GM21529 (cell line): ENCODE measurements at regions not wholly inside any gene's neighbourhood (a gene's known extent, or its start where the extent isn't known, plus 50 kb on each side); places are given as distances from the start of the nearest gene placed in this dataset.

Experiments used
- ATAC-seq: cut with Tn5 transposase; IDR thresholded peaks from one replicate; pipeline ENCODE4 v1.9.1; 2021; ENCODE audit not compliant: unreplicated experiment

DNA sequence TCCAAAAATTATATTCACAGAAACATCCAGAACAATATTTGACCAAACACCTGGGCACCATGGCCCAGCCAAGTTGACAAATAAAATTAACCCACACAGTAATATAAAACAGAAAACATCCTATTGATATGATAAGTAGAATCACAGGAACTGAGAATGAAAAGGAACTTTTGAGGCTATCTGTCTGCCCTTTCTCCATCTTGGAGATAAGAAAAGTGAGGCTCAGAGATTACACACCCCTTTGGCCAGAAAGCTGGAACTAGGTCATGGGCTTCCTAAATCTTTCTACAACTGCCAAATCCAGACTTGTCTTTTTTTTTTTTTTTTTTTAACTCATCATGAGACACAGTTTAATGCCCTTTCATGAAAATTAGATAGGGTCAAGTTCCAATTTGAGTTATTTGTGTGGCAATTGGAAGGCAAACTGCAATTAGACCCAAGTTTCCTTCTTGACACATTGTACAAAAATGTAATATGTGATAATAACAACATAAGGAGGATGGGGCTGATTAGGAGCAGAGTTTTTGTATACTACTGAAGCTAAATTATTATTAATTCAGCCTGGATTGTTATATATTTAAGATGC is 137.2 kb downstream of the RPL22L1 start:
- no peak for ATAC-seq

DNA sequence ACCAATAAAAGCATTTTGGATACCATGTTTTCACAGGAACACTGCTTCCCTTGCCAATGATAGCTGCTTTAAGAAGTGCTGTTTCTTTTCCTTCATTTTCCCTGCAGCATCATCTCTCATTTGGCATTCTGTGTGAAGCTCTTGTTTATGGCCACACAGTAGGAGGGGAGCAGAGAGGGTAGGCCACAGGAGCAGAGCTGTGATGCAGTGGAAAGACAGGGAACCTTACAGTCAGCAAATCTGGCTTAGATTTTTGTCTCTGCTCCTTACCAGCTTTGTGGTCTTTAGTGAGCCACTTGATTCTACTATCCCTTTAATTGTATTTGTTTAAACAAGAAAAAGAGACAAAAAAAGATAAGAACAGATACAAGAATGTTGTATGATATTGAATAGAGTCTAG is 138.7 kb downstream of the RPL22L1 start:
- no peak for ATAC-seq

GRCh38 chr3:170730071-170730812 is 139.8 kb downstream of the RPL22L1 start:
- ATAC-seq = no peak

- no peak for ATAC-seq
Observed at GRCh38 chr3:170728181-170728580, 141.8 kb downstream of the RPL22L1 start.

- no peak for ATAC-seq
Observed at GRCh38 chr3:170727754-170728153, 141.9 kb upstream of the SLC7A14 start.

DNA sequence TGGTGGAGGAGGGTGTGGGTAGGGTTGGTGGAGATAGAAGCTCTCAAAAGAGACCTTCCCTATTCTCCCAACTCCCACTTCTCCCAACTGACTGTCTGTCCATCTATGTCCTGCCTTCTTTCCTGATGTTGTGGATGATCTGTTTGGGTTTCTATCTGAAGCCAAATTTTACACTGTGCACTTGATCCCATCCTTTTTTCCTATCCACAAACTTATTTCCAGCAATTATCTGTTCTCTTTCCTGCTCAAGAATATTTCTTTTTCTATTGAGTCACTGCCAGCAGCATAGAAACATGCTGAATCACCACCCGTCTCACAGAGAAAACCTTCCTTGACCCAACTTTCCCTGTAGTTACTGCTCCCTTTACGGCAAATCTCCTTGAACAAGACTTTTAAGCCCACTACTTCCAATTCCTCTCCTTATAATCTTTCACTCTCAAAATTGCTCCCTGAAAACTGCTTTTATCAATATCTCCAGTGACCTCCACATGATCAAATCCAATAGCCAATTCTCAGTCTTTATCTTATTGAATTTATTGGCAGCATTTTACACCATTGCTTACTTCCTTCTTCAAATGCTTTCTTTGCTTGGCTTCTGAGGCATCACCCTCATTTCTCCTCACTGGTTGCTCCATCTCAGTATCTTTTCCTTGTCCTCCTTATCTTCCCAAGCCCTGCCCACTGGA is 141.2 kb upstream of the SLC7A14 start:
- ATAC-seq = no peak

DNA sequence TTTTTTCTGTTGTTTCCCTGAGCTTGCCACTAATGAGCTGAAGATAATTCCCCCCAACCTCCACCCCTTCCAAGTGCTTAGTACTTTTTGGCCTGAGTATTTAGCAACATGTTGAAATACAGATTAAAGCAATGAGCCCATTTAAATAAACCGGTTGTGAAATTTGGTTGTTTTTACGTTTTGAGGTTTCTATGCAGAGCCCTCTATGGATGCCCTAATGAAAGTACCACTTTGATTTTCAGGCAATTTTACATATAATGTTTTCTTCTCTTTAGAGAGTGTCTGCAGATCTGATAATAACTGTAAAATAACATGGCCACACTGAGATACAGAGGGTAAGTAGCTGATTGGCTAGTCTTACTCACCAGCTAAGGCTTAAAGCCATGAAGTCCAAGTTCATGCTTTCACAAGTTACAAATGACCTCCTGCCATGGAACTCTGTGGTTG is 139.4 kb upstream of the SLC7A14 start:
- no peak for ATAC-seq

DNA sequence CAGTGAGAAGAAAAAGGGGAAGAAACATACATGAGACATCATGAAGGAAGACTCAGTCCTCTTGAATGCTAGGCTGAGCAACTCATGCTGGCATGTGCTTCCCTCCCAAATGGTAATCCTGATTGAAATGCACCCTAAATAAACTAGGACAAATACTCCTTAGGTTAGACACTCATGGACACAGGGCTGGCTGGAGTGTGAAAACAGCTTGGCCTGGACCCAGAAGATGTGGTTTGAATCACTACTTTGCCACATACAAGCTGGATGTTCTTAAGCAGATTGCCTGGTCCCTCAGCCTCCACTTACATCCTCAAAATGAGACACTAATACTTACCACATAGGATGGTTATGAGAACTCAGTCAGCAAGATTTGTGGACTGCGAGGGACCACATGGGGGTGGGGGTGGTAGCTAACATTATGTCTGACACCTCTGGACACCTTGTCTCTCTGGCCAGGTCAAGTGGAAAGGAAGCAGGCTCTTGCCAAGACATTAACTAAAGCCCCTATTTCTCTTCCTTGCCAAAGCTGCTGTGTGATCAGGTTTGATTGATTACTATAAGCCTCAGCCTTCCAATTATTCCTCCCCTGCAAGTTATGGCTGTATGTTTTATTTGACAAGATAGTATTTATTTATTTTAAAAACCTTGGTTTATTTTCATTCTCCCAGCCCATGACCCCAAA is 138.9 kb upstream of the SLC7A14 start:
- ATAC-seq = no peak

GRCh38 chr3:170723241-170723640 is 137.4 kb upstream of the SLC7A14 start:
- ATAC-seq = no peak

- no peak for ATAC-seq
Observed at GRCh38 chr3:170721563-170721962, 135.7 kb upstream of the SLC7A14 start.

- ATAC-seq = no peak
Observed at GRCh38 chr3:170719300-170719699, 133.4 kb upstream of the SLC7A14 start.

- ATAC-seq = no peak
Observed at GRCh38 chr3:170718848-170719247, 133.0 kb upstream of the SLC7A14 start.

- ATAC-seq = no peak
Observed at GRCh38 chr3:170717410-170718402, 131.8 kb upstream of the SLC7A14 start.

DNA sequence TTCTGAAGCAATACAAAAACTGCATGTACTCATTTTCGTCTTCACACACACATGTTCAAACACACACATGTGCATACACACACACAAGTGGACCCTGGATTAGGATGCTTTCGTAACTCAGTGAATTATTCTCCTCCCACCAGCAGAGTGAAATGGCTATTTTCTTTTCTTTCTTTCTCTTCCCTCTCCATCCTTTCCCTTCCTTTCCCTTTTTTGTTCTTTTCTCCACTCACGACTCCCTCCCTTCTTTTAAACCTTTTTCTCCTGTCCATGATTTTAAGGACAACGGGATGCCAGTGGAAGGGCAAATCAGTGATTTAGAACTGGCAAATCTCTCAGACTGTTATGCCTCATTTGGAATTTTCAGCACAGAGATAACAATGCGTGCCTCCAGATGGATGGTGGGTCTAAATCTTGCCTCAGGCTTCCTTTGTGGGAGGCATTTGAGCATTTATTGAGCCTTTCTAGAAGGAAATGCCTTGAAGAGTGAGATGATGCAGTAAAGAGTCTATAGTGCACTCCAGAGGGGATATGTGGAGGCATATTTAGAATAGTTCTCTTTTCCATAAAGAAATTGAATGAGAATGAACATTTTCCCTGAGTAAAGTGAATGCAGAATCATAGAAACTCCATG is 130.4 kb upstream of the SLC7A14 start:
- ATAC-seq = no peak

DNA sequence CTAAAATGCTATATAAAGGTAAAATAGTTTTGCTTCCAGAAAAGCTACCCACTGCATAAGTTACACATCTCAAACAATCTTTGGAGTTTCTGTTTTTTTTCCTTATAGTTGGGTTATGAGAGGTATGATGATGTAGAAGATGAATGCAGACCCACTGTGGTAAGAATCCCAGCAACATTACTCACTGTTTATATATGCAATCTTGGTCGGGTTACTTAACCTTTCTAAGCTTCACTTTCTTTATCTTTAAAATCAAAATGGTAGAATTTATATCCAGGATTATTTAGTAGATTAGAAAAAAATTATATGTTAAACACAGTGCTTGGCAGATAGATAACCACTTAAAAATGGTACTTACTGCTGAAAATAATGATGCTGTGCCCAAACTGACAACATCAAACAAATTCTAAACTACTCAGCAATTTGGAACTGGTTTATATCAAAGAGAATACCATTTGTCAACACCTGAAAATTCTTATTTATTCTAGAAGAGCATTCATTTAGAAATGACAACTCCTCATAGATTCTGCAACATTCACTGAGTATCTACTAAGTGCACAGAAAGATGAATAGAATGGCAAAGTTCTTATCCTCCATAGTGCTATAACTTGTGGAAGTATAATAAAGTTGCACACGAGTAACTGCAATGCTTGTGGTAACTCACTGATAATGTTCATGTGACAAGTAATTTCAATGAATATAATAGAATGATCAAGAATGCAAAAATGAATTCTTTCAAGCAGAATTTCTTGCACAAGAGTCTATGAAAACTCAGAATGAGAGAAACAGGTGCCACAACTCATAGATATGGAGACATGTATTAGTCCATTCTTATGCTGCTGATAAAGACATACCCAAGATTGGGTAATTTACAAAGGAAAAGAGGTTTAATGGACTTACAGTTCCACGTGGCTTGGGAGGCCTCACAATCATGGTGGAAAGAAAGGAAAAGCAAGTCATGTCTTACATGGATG is 129.0 kb upstream of the SLC7A14 start:
- no peak for ATAC-seq

DNA sequence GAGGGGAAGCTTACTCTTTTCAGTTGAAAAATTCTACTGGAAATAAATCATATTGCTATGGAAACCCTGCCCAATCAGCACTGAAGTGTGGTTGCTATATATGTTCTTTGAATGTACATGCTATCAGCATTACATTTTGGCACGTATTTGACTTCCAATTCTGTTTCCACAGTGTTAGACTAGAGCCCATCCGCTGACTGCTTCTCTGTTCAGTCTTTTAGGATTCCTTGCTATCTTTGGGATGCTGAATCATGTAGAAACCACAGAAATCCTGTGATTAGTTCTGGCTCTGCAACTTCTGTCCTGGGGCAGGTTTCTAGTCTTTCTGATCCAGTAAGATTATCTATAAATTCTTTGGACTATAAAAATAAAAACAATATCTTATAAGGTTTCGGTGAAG is 128.2 kb upstream of the SLC7A14 start:
- ATAC-seq = no peak

GRCh38 chr3:170713653-170714052 is 127.8 kb upstream of the SLC7A14 start:
- no peak for ATAC-seq

DNA sequence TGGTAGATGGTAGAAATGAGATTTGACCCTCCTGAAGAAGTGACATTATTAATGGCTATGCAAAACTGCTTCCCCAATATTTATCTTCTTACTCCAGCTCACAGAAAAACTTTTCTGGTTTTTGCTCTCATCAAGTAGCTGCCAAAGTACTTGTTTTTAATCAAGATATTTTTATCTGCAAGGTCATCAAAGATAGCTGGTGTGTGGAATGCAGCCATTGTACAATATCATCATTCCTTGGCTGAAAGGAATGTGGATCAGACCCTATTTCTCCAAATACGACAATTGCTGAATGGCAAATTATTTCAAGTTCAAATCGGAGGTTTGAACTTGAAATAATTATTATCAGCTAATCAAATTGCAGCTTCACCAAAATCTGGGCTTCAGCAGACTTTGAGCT is 126.9 kb upstream of the SLC7A14 start:
- no peak for ATAC-seq

GRCh38 chr3:170712336-170712735 is 126.5 kb upstream of the SLC7A14 start:
- no peak for ATAC-seq
